A673 (cell line): ENCODE measurements at regions not wholly inside any gene's neighbourhood (a gene's known extent, or its start where the extent isn't known, plus 50 kb on each side); places are given as distances from the start of the nearest gene placed in this dataset.

Experiments
- BruUV-seq: library from RNA; stranded (reverse); fragments of 400-500 nt; replicated peaks from 2 replicates; lab custom pipeline; 2021; lab: Mats Ljungman, UMichigan
- CTCF ChIA-PET: fragments of 300-600 bp; sonication (Branson Sonifier 250); formaldehyde crosslinking; loops from one replicate; lab custom pipeline; 2022; ENCODE audit warnings: antibody characterized with exemption; lab: Charles Lee
- POLR2A ChIA-PET: fragments of 300-600 bp; sonication (Branson Sonifier 250); formaldehyde crosslinking; loops from one replicate; lab custom pipeline; 2022; ENCODE audit warnings: antibody characterized with exemption; ENCODE audit not compliant: low non-redundant PET; lab: Charles Lee
- DNase-seq: peaks from one replicate; pipeline ENCODE4 v3.0.0-alpha.2; 2015; ENCODE audit warnings: low spot score
- H3K27ac ChIP-seq: fragments of 200-600 bp; sonication (generic); 2 replicates; pipeline ENCODE4 v1.5.1; 2016; ENCODE audit warnings: mixed run types, low read depth, mild to moderate bottlenecking, mixed read lengths, antibody characterized with exemption, low read length; ENCODE audit not compliant: poor library complexity, severe bottlenecking
- H3K27me3 ChIP-seq: fragments of 200-600 bp; sonication (generic); replicated peaks from 2 replicates; pipeline ENCODE4 v1.6.1; 2017; ENCODE audit warnings: mixed run types, low read depth, mild to moderate bottlenecking, mixed read lengths, antibody characterized with exemption, low read length; ENCODE audit not compliant: insufficient read depth, poor library complexity
- H3K36me3 ChIP-seq: fragments of 200-600 bp; sonication (generic); 2 replicates; pipeline ENCODE4 v1.6.1; 2016; ENCODE audit warnings: mixed run types, mild to moderate bottlenecking, mixed read lengths, antibody characterized with exemption, low read length; ENCODE audit not compliant: insufficient read depth, poor library complexity, severe bottlenecking
- H3K4me1 ChIP-seq: fragments of 200-600 bp; sonication (generic); 2 replicates; pipeline ENCODE4 v1.6.1; 2017; ENCODE audit warnings: mixed run types, mild to moderate bottlenecking, mixed read lengths, antibody characterized with exemption, low read length; ENCODE audit not compliant: insufficient read depth, poor library complexity, severe bottlenecking
- H3K4me3 ChIP-seq: fragments of 200-600 bp; sonication (generic); 2 replicates; pipeline ENCODE4 v1.5.1; 2016; ENCODE audit warnings: low read depth, mixed run types, mild to moderate bottlenecking, mixed read lengths, low read length; ENCODE audit not compliant: poor library complexity, severe bottlenecking
- H3K9me3 ChIP-seq: fragments of 200-600 bp; sonication (generic); 2 replicates; pipeline ENCODE4 v1.6.1; 2016; ENCODE audit warnings: mixed run types, low read depth, mild to moderate bottlenecking, mixed read lengths, antibody characterized with exemption, low read length; ENCODE audit not compliant: poor library complexity, severe bottlenecking
- EZH2 ChIP-seq: fragments of 200-600 bp; sonication (generic); IDR thresholded peaks from 2 replicates; pipeline ENCODE4 v1.6.1; 2017; ENCODE audit warnings: borderline replicate concordance, low read depth, mild to moderate bottlenecking, mixed read lengths, antibody characterized with exemption, low read length; ENCODE audit not compliant: poor library complexity, severe bottlenecking
- intact Hi-C: fragments of 100-400 bp; cut with micrococcal nuclease; formaldehyde crosslinking; loops from one replicate; pipeline ENCODE4 v1.10.0; 2022; ENCODE audit not compliant: unreplicated experiment
- TF ChIP-seq, protein P1 (sequence below): fragments of 300-800, 200-600 bp; sonication (generic); conservative IDR thresholded peaks from 2 replicates; pipeline ENCODE4 v1.5.1; 2017; ENCODE audit warnings: low read depth, mild to moderate bottlenecking, antibody characterized with exemption, low read length, moderate library complexity, mixed read lengths

DNA sequence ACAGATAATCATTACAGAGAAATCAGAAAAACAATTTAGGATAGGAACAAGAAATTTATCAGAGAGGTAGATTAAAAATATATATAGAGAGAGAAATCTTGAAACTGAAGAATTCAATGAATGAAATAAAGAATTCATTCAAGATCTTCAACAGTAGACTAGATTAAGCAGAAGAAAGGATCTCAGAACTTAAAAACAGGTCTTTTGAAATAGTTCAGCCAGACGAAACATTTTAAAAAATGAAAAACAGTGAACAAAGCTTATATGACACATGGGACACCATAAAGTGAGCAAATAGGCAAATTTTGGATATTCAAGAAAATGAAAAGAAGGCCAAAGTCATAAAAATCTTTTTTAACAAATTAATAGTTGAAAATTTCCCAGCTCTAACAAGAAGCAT lies 138.8 kb downstream of the CASP12 start:
- no peak overlapping the region for H3K4me3 ChIP-seq
- no peak for TF ChIP-seq EZH2
- TF ChIP-seq, protein P1, sequence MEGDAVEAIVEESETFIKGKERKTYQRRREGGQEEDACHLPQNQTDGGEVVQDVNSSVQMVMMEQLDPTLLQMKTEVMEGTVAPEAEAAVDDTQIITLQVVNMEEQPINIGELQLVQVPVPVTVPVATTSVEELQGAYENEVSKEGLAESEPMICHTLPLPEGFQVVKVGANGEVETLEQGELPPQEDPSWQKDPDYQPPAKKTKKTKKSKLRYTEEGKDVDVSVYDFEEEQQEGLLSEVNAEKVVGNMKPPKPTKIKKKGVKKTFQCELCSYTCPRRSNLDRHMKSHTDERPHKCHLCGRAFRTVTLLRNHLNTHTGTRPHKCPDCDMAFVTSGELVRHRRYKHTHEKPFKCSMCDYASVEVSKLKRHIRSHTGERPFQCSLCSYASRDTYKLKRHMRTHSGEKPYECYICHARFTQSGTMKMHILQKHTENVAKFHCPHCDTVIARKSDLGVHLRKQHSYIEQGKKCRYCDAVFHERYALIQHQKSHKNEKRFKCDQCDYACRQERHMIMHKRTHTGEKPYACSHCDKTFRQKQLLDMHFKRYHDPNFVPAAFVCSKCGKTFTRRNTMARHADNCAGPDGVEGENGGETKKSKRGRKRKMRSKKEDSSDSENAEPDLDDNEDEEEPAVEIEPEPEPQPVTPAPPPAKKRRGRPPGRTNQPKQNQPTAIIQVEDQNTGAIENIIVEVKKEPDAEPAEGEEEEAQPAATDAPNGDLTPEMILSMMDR: no peak
- no peaks in the 10 kb centered on the region for H3K27me3 ChIP-seq
- CTCF ChIA-PET: no interaction called here
- no peak for DNase-seq
- POLR2A ChIA-PET: no interaction called here
- H3K9me3 ChIP-seq: peaks cover 13% of the 10 kb centered on the region
- no peaks in the 10 kb centered on the region for H3K4me1 ChIP-seq
- H3K36me3 ChIP-seq: no peaks in the 10 kb centered on the region
- H3K27ac ChIP-seq: no peak overlapping the region
- intact Hi-C loops: no loop called here
- no TSS peak for BruUV-seq

DNA sequence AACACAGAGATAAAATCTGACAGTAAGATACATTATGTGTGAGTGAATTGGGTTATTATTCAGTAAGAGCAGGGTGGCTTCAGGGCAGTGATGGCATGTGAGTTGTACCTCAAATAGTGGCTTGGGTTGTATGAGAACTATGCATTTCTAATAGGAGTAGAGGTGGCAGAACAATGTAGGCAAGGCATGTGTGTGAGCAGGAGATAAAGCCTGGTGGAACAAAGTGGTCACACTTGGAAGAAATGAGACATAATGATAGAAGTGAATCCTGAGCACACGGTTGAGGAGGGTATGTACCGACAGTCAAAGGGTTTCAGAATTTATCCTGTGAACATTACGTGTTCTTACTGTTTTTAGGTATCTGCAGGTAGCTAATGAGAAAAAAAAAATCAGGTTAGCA lies 159.3 kb downstream of the CASP12 start:
- intact Hi-C loops: no loop called here
- no peak overlapping the region for H3K4me3 ChIP-seq
- H3K27me3 ChIP-seq: no peaks in the 10 kb centered on the region
- no peaks in the 10 kb centered on the region for H3K36me3 ChIP-seq
- no TSS peak for BruUV-seq
- no peaks in the 10 kb centered on the region for H3K9me3 ChIP-seq
- no peak overlapping the region for H3K27ac ChIP-seq
- TF ChIP-seq EZH2: no peak
- TF ChIP-seq, protein P1: no peak
- CTCF ChIA-PET: no interaction called here
- no peaks in the 10 kb centered on the region for H3K4me1 ChIP-seq
- no peak for DNase-seq
- POLR2A ChIA-PET: no interaction called here

DNA sequence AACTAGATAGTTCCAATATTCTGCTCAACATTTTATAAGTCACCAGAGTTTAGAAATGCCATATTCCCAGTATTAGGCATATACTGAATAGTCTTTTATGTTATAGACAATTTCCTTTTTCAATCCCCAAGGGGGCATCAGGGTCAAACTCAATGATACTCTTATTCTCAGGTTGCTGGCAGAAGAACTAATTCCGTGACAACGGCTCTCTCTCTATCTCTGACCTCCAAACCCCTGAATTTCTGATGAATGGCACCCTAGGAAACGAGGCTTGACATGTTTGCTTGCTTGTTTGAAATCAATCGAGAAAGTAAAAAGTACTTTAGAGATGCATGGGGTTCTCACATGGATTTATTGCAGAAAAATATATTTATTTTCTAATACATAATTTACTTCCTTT lies 160.1 kb downstream of the CASP12 start:
- no peaks in the 10 kb centered on the region for H3K27me3 ChIP-seq
- CTCF ChIA-PET: no interaction called here
- H3K4me1 ChIP-seq: no peaks in the 10 kb centered on the region
- POLR2A ChIA-PET: no interaction called here
- H3K9me3 ChIP-seq: no peaks in the 10 kb centered on the region
- no TSS peak for BruUV-seq
- H3K4me3 ChIP-seq: no peak overlapping the region
- no peak for DNase-seq
- H3K36me3 ChIP-seq: no peaks in the 10 kb centered on the region
- no peak overlapping the region for H3K27ac ChIP-seq
- intact Hi-C loops: no loop called here
- TF ChIP-seq, protein P1: no peak
- no peak for TF ChIP-seq EZH2
